T-helper 2 cell treated with Interferon-gamma antibody and Interleukin-4, amounts not matched to agents 5 μg/mL and 100 μg/mL, for 36 hours (primary cell): ENCODE measurements at regions not wholly inside any gene's neighbourhood (a gene's known extent, or its start where the extent isn't known, plus 50 kb on each side); places are given as distances from the start of the nearest gene placed in this dataset.

Experiments used
- DNase-seq: peaks from one replicate; pipeline ENCODE4 v3.0.0; 2021; ENCODE audit warnings: low spot score
- H3K27ac Mint-ChIP-seq: one replicate; pipeline ENCODE4 v1.8.0; 2021; ENCODE audit warnings: mild to moderate bottlenecking, mixed read lengths
- H3K27me3 Mint-ChIP-seq: one replicate; pipeline ENCODE4 v1.8.0; 2021; ENCODE audit warnings: low read depth, mixed read lengths
- H3K36me3 Mint-ChIP-seq: one replicate; pipeline ENCODE4 v1.8.0; 2021; ENCODE audit warnings: low read depth, mixed read lengths
- H3K4me1 Mint-ChIP-seq: one replicate; pipeline ENCODE4 v1.8.0; 2021; ENCODE audit warnings: low read depth, mixed read lengths
- H3K4me3 Mint-ChIP-seq: one replicate; pipeline ENCODE4 v1.8.0; 2022; ENCODE audit warnings: mild to moderate bottlenecking, moderate library complexity, mixed read lengths
- H3K9me3 Mint-ChIP-seq: one replicate; pipeline ENCODE4 v1.8.0; 2021; ENCODE audit warnings: mixed read lengths

GRCh38 chr1:57839067-57839466, 415.2 kb upstream of the DAB1 start:
- no peaks in the 10 kb centered on the region for H3K4me1 Mint-ChIP-seq
- no peak for DNase-seq
- peaks cover 21% of the 10 kb centered on the region for H3K9me3 Mint-ChIP-seq
- H3K27me3 Mint-ChIP-seq, result no peaks in the 10 kb centered on the region
- H3K36me3 Mint-ChIP-seq, result no peaks in the 10 kb centered on the region
- H3K27ac Mint-ChIP-seq, result no peak overlapping the region
- no peak overlapping the region for H3K4me3 Mint-ChIP-seq

GRCh38 chr1:57835620-57836019, 411.8 kb upstream of the DAB1 start:
- peaks cover 7% of the 10 kb centered on the region for H3K9me3 Mint-ChIP-seq
- no peak for DNase-seq
- H3K4me3 Mint-ChIP-seq, result no peak overlapping the region
- H3K4me1 Mint-ChIP-seq, result no peaks in the 10 kb centered on the region
- no peaks in the 10 kb centered on the region for H3K36me3 Mint-ChIP-seq
- H3K27me3 Mint-ChIP-seq, result no peaks in the 10 kb centered on the region
- H3K27ac Mint-ChIP-seq, result no peak overlapping the region

- no peaks in the 10 kb centered on the region for H3K9me3 Mint-ChIP-seq
- H3K4me3 Mint-ChIP-seq, result no peak overlapping the region
- no peaks in the 10 kb centered on the region for H3K36me3 Mint-ChIP-seq
- no peaks in the 10 kb centered on the region for H3K4me1 Mint-ChIP-seq
- H3K27me3 Mint-ChIP-seq, result no peaks in the 10 kb centered on the region
- H3K27ac Mint-ChIP-seq, result no peak overlapping the region
- no peak for DNase-seq
These were observed 409.4 kb upstream of the DAB1 start for GRCh38 chr1:57833296-57833695.

GRCh38 chr1:57832612-57833011, 408.8 kb upstream of the DAB1 start:
- H3K9me3 Mint-ChIP-seq, result no peaks in the 10 kb centered on the region
- H3K27me3 Mint-ChIP-seq, result no peaks in the 10 kb centered on the region
- H3K27ac Mint-ChIP-seq, result no peak overlapping the region
- no peak for DNase-seq
- H3K4me1 Mint-ChIP-seq, result no peaks in the 10 kb centered on the region
- H3K4me3 Mint-ChIP-seq, result no peak overlapping the region
- no peaks in the 10 kb centered on the region for H3K36me3 Mint-ChIP-seq

GRCh38 chr1:57831624-57832023, 407.8 kb upstream of the DAB1 start:
- Mint-ChIP-seq H3K4me3 (no peak overlapping the region), H3K27ac (no peak overlapping the region), H3K27me3 (no peaks in the 10 kb centered on the region), H3K4me1 (no peaks in the 10 kb centered on the region), H3K36me3 (no peaks in the 10 kb centered on the region), H3K9me3 (no peaks in the 10 kb centered on the region)
- DNase-seq, result no peak

GRCh38 chr1:57826535-57826934, 402.7 kb upstream of the DAB1 start:
- DNase-seq, result no peak
- Mint-ChIP-seq H3K9me3 (no peaks in the 10 kb centered on the region), H3K27ac (no peak overlapping the region), H3K27me3 (no peaks in the 10 kb centered on the region), H3K4me3 (no peak overlapping the region), H3K36me3 (no peaks in the 10 kb centered on the region), H3K4me1 (no peaks in the 10 kb centered on the region)

GRCh38 chr1:57824535-57824934, 400.7 kb upstream of the DAB1 start:
- Mint-ChIP-seq H3K9me3 (no peaks in the 10 kb centered on the region), H3K4me3 (no peak overlapping the region), H3K27me3 (no peaks in the 10 kb centered on the region)

GRCh38 chr1:57820356-57821095, 396.7 kb upstream of the DAB1 start:
- Mint-ChIP-seq H3K9me3 (no peaks in the 10 kb centered on the region), H3K4me1 (no peaks in the 10 kb centered on the region), H3K36me3 (no peaks in the 10 kb centered on the region), H3K4me3 (no peak overlapping the region), H3K27me3 (no peaks in the 10 kb centered on the region), H3K27ac (no peak overlapping the region)
- DNase-seq, result no peak

More at GRCh38 chr1:57824535-57824934, 400.7 kb upstream of the DAB1 start:
- Mint-ChIP-seq H3K4me1 (no peaks in the 10 kb centered on the region), H3K27ac (no peak overlapping the region), H3K36me3 (no peaks in the 10 kb centered on the region)
- no peak for DNase-seq

- H3K27ac Mint-ChIP-seq, result no peak overlapping the region
- no peak overlapping the region for H3K4me3 Mint-ChIP-seq
- H3K9me3 Mint-ChIP-seq, result no peaks in the 10 kb centered on the region
- no peaks in the 10 kb centered on the region for H3K36me3 Mint-ChIP-seq
- H3K27me3 Mint-ChIP-seq, result no peaks in the 10 kb centered on the region
- no peak for DNase-seq
- H3K4me1 Mint-ChIP-seq, result no peaks in the 10 kb centered on the region
These were observed 396.0 kb upstream of the DAB1 start for GRCh38 chr1:57819893-57820292.

- Mint-ChIP-seq H3K9me3 (no peaks in the 10 kb centered on the region), H3K4me1 (no peaks in the 10 kb centered on the region), H3K36me3 (no peaks in the 10 kb centered on the region), H3K27me3 (no peaks in the 10 kb centered on the region), H3K4me3 (no peak overlapping the region), H3K27ac (no peak overlapping the region)
- no peak for DNase-seq
These were observed 379.7 kb upstream of the DAB1 start for GRCh38 chr1:57803586-57803985.

GRCh38 chr1:57800376-57800775, 376.5 kb upstream of the DAB1 start:
- Mint-ChIP-seq H3K27me3 (no peaks in the 10 kb centered on the region), H3K27ac (no peak overlapping the region)

GRCh38 chr1:57799490-57800115, 375.7 kb upstream of the DAB1 start:
- DNase-seq, result no peak
- no peaks in the 10 kb centered on the region for H3K27me3 Mint-ChIP-seq
- no peaks in the 10 kb centered on the region for H3K36me3 Mint-ChIP-seq
- no peaks in the 10 kb centered on the region for H3K4me1 Mint-ChIP-seq
- H3K9me3 Mint-ChIP-seq, result no peaks in the 10 kb centered on the region
- H3K4me3 Mint-ChIP-seq, result no peak overlapping the region
- no peak overlapping the region for H3K27ac Mint-ChIP-seq

More at GRCh38 chr1:57800376-57800775, 376.5 kb upstream of the DAB1 start:
- Mint-ChIP-seq H3K4me3 (no peak overlapping the region), H3K36me3 (no peaks in the 10 kb centered on the region), H3K4me1 (no peaks in the 10 kb centered on the region), H3K9me3 (no peaks in the 10 kb centered on the region)
- DNase-seq, result no peak

GRCh38 chr1:57798543-57798942, 374.7 kb upstream of the DAB1 start:
- H3K27ac Mint-ChIP-seq, result no peak overlapping the region
- DNase-seq, result no peak
- H3K27me3 Mint-ChIP-seq, result no peaks in the 10 kb centered on the region
- H3K9me3 Mint-ChIP-seq, result no peaks in the 10 kb centered on the region
- H3K36me3 Mint-ChIP-seq, result no peaks in the 10 kb centered on the region
- H3K4me1 Mint-ChIP-seq, result no peaks in the 10 kb centered on the region
- H3K4me3 Mint-ChIP-seq, result no peak overlapping the region

GRCh38 chr1:57797084-57797483, 373.2 kb upstream of the DAB1 start:
- Mint-ChIP-seq H3K9me3 (no peaks in the 10 kb centered on the region), H3K4me1 (no peaks in the 10 kb centered on the region), H3K4me3 (no peak overlapping the region), H3K36me3 (no peaks in the 10 kb centered on the region), H3K27ac (no peak overlapping the region), H3K27me3 (no peaks in the 10 kb centered on the region)
- no peak for DNase-seq

- DNase-seq, result no peak
- Mint-ChIP-seq H3K4me3 (no peak overlapping the region), H3K27ac (no peak overlapping the region), H3K9me3 (no peaks in the 10 kb centered on the region), H3K27me3 (no peaks in the 10 kb centered on the region), H3K4me1 (no peaks in the 10 kb centered on the region), H3K36me3 (no peaks in the 10 kb centered on the region)
These were observed 372.8 kb upstream of the DAB1 start for GRCh38 chr1:57796616-57797015.
